ENCODE measurements at regions not wholly inside any gene's neighbourhood (a gene's known extent, or its start where the extent isn't known, plus 50 kb on each side); places are given as distances from the start of the nearest gene placed in this dataset.

- intact Hi-C loops (cut with DNase I, micrococcal nuclease): no loop called here
- Histone ChIP-seq H3K27me3 (ENCODE audit: control insufficient read depth in 1 of 2, insufficient read depth in 2 of 2, low read length in 2 of 2) (peaks cover 8 to 12% of the 10 kb centered on the region in 2 experiments), H3K36me3 (ENCODE audit: insufficient read depth, low read length) (no peaks in the 10 kb centered on the region), H3K27ac (ENCODE audit: low read depth in 1 of 2, low read length in 2 of 2) (no peak overlapping the region), H3K4me1 (ENCODE audit: insufficient read depth, low read length) (no peaks in the 10 kb centered on the region), H3K4me3 (ENCODE audit: low read length) (no peak overlapping the region), H3K9me3 (ENCODE audit: control insufficient read depth in 1 of 2, insufficient read depth in 1 of 2, low read length in 2 of 2) (no peaks in the 10 kb centered on the region)
- H3K36me3 Mint-ChIP-seq (ENCODE audit: low read depth): no peaks in the 10 kb centered on the region
- H3K9me3 Mint-ChIP-seq: no peaks in the 10 kb centered on the region
- ATAC-seq (ENCODE audit: poor library complexity): no peak
- no peaks in the 10 kb centered on the region for H3K4me1 Mint-ChIP-seq (ENCODE audit: low read depth)
- ChIA-PET CTCF (no interaction called here), POLR2A (no interaction called here)
- TF ChIP-seq, protein P1, sequence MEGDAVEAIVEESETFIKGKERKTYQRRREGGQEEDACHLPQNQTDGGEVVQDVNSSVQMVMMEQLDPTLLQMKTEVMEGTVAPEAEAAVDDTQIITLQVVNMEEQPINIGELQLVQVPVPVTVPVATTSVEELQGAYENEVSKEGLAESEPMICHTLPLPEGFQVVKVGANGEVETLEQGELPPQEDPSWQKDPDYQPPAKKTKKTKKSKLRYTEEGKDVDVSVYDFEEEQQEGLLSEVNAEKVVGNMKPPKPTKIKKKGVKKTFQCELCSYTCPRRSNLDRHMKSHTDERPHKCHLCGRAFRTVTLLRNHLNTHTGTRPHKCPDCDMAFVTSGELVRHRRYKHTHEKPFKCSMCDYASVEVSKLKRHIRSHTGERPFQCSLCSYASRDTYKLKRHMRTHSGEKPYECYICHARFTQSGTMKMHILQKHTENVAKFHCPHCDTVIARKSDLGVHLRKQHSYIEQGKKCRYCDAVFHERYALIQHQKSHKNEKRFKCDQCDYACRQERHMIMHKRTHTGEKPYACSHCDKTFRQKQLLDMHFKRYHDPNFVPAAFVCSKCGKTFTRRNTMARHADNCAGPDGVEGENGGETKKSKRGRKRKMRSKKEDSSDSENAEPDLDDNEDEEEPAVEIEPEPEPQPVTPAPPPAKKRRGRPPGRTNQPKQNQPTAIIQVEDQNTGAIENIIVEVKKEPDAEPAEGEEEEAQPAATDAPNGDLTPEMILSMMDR (IDR thresholded peaks at IDR 0.05): no peak
- H3K27me3 Mint-ChIP-seq: peaks cover 20% of the 10 kb centered on the region
- H3K4me3 Mint-ChIP-seq: no peak overlapping the region
- no peak for DNase-seq
- H3K27ac Mint-ChIP-seq: no peak overlapping the region
Measured at GRCh38 chr10:10684972-10685371, 332.7 kb upstream of the CELF2 start.

DNA sequence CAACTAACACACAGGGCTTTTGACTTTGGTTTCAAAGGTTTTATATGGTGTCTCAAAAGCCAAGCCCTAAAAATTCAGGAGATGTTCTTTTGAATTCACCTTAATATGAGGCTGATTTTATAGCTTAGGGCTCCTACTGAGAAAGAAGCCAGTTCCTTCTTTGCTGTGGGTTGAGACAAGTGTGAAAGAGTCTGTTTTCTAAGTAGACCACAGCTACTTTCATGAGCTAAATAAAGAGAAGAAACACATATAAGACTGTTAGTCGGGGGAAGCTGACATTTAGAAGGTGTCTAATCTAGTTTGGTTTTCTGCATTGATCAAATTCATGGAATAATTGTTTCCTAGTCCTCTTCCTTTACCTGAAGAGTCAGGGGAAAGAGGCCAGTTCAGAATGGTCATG, 332.1 kb upstream of the CELF2 start:
- CTCF ChIA-PET: no interaction called here
- POLR2A ChIA-PET: no interaction called here
- no peak for ATAC-seq (ENCODE audit: poor library complexity)
- Mint-ChIP-seq H3K4me3 (no peak overlapping the region), H3K27me3 (peaks cover 20% of the 10 kb centered on the region), H3K36me3 (ENCODE audit: low read depth) (no peaks in the 10 kb centered on the region), H3K9me3 (no peaks in the 10 kb centered on the region), H3K4me1 (ENCODE audit: low read depth) (no peaks in the 10 kb centered on the region), H3K27ac (no peak overlapping the region)
- no peak for DNase-seq
- no peaks in the 10 kb centered on the region for H3K36me3 ChIP-seq (ENCODE audit: insufficient read depth, low read length)
- no peaks in the 10 kb centered on the region for H3K4me1 ChIP-seq (ENCODE audit: insufficient read depth, low read length)
- H3K27ac ChIP-seq (ENCODE audit: low read depth in 1 of 2, low read length in 2 of 2): no peak overlapping the region
- no peaks in the 10 kb centered on the region for H3K9me3 ChIP-seq (ENCODE audit: control insufficient read depth in 1 of 2, insufficient read depth in 1 of 2, low read length in 2 of 2)
- intact Hi-C loops (cut with DNase I, micrococcal nuclease): no loop called here
- H3K4me3 ChIP-seq (ENCODE audit: low read length): no peak overlapping the region
- TF ChIP-seq, protein P1 (IDR thresholded peaks at IDR 0.05): no peak
- peaks cover 4 to 12% of the 10 kb centered on the region in 2 experiments for H3K27me3 ChIP-seq (ENCODE audit: control insufficient read depth in 1 of 2, insufficient read depth in 2 of 2, low read length in 2 of 2)

GRCh38 chr10:10687751-10688150, 329.9 kb upstream of the CELF2 start:
- Mint-ChIP-seq H3K9me3 (no peaks in the 10 kb centered on the region), H3K27me3 (peaks cover 20% of the 10 kb centered on the region), H3K27ac (no peak overlapping the region), H3K4me3 (no peak overlapping the region), H3K4me1 (ENCODE audit: low read depth) (no peaks in the 10 kb centered on the region), H3K36me3 (ENCODE audit: low read depth) (no peaks in the 10 kb centered on the region)
- no peak for ATAC-seq (ENCODE audit: poor library complexity)
- ChIA-PET POLR2A (no interaction called here), CTCF (no interaction called here)
- TF ChIP-seq, protein P1 (IDR thresholded peaks at IDR 0.05): no peak
- no peak for DNase-seq
- Histone ChIP-seq H3K4me3 (ENCODE audit: low read length) (no peak overlapping the region), H3K36me3 (ENCODE audit: insufficient read depth, low read length) (no peaks in the 10 kb centered on the region), H3K27ac (ENCODE audit: low read depth in 1 of 2, low read length in 2 of 2) (no peak overlapping the region), H3K9me3 (ENCODE audit: control insufficient read depth in 1 of 2, insufficient read depth in 1 of 2, low read length in 2 of 2) (no peaks in the 10 kb centered on the region), H3K27me3 (ENCODE audit: control insufficient read depth in 1 of 2, insufficient read depth in 2 of 2, low read length in 2 of 2) (peaks cover 4 to 12% of the 10 kb centered on the region in 2 experiments), H3K4me1 (ENCODE audit: insufficient read depth, low read length) (no peaks in the 10 kb centered on the region)
- intact Hi-C loops (cut with DNase I, micrococcal nuclease): no loop called here

Measured in CD4-positive, alpha-beta T cell (primary cell).